Right lobe of liver (tissue), 4 donors: ENCODE measurements at regions not wholly inside any gene's neighbourhood (a gene's known extent, or its start where the extent isn't known, plus 50 kb on each side); places are given as distances from the start of the nearest gene placed in this dataset.

Experiments used
- POLR2A ChIP-seq: fragments of 450-650 bp; IDR thresholded peaks from one replicate; pipeline ENCODE4 v1.6.1; 2017; ENCODE audit warnings: antibody characterized with exemption, mild to moderate bottlenecking
- TF ChIP-seq, protein P1 (sequence below), 4 donors: fragments of 200-600 bp in 3 of 4; fragments of 450-650 bp in 1 of 4; IDR thresholded peaks; one replicate each; pipeline versions ENCODE4 v1.5.1 to v1.8.0; 2016 to 2022; ENCODE audit warnings: antibody characterized with exemption in 4 of 4, mild to moderate bottlenecking in 2 of 4
- donor health status: DM: no; HTN: no; CAD: no.
- donor health status: DM: no; HTN: no; CAD: no.
- donor health status: DM: no; HTN: yes; CAD: no.

DNA sequence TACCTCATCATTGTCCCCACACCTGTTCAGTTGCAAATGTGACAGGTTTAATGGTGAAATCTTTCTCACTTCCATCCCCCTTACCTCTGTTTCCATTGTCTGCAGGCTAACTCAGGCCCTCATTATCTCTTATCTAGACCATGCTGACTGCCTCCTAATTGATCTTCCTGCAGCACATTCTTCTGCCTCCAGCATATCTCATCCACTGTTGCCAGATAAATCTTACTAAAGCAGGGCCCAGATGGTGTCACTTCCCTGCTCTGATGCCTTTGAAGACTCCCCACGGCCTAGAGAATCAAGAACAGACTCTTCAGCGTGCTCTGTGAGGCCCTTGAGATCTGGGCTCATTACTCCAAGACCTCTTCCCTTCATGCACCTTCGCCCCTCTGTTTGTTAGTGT, 230.1 kb downstream of the DUSP10 start:
- TF ChIP-seq POLR2A = no peak
- TF ChIP-seq, protein P1, sequence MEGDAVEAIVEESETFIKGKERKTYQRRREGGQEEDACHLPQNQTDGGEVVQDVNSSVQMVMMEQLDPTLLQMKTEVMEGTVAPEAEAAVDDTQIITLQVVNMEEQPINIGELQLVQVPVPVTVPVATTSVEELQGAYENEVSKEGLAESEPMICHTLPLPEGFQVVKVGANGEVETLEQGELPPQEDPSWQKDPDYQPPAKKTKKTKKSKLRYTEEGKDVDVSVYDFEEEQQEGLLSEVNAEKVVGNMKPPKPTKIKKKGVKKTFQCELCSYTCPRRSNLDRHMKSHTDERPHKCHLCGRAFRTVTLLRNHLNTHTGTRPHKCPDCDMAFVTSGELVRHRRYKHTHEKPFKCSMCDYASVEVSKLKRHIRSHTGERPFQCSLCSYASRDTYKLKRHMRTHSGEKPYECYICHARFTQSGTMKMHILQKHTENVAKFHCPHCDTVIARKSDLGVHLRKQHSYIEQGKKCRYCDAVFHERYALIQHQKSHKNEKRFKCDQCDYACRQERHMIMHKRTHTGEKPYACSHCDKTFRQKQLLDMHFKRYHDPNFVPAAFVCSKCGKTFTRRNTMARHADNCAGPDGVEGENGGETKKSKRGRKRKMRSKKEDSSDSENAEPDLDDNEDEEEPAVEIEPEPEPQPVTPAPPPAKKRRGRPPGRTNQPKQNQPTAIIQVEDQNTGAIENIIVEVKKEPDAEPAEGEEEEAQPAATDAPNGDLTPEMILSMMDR (IDR thresholded peaks at IDR 0.05) = no peak
